ENCODE measurements at regions not wholly inside any gene's neighbourhood (a gene's known extent, or its start where the extent isn't known, plus 50 kb on each side); places are given as distances from the start of the nearest gene placed in this dataset.

DNA sequence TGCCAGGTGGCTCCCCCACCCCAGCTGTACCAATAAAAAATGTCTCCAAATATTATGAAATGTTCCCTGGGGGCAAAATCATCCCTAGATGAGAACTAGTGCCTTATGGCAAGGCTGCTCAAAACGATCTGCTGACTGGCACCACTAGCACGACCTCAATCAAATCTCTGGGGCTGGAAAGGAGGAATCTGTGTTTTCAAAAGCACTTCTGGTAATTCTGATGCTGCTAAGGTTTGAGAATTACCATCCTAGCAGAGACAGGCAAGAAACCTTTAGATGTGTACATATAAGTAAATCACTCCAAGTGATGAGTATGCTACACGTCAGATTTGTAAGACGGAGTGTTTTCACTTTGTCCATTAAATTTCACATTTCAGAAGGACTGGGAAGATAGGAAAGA is 360.1 kb upstream of the THRB start:
- DNase-seq (ENCODE audit: low read depth, low spot score) = no peak
- CTCF ChIA-PET = no interaction called here

DNA sequence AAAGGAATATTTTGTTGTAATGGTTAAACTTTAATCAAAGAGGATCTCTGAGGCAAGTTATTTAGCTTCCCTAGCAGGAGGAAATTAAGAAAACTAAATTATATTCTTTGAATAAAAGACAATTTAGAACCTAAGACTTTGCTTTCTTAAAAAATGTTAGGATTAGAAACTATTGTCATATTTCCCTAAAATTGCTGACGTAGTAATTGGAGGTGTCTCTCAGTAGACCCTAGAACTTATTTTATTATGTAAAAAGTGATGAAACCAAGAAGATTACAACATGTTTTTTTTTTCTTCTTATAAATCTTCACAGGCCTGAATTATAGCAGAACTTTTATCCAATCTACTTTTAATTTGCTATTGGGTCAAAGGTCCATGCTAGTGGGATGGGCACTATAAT is 363.3 kb upstream of the THRB start:
- DNase-seq (ENCODE audit: low read depth, low spot score) = no peak
- no peak overlapping the region for H3K4me3 ChIP-seq (ENCODE audit: low read depth, low read length)
- TF ChIP-seq, protein P1, sequence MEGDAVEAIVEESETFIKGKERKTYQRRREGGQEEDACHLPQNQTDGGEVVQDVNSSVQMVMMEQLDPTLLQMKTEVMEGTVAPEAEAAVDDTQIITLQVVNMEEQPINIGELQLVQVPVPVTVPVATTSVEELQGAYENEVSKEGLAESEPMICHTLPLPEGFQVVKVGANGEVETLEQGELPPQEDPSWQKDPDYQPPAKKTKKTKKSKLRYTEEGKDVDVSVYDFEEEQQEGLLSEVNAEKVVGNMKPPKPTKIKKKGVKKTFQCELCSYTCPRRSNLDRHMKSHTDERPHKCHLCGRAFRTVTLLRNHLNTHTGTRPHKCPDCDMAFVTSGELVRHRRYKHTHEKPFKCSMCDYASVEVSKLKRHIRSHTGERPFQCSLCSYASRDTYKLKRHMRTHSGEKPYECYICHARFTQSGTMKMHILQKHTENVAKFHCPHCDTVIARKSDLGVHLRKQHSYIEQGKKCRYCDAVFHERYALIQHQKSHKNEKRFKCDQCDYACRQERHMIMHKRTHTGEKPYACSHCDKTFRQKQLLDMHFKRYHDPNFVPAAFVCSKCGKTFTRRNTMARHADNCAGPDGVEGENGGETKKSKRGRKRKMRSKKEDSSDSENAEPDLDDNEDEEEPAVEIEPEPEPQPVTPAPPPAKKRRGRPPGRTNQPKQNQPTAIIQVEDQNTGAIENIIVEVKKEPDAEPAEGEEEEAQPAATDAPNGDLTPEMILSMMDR (IDR thresholded peaks at IDR 0.05; ENCODE audit: insufficient read depth, low read length, missing control alignments) = no peak
- ChIA-PET CTCF (no interaction called here), POLR2A (no interaction called here)

More for the DNA sequence above, 360.1 kb upstream of the THRB start:
- no peak overlapping the region for H3K4me3 ChIP-seq (ENCODE audit: low read depth, low read length)
- POLR2A ChIA-PET = no interaction called here
- TF ChIP-seq, protein P1 (IDR thresholded peaks at IDR 0.05; ENCODE audit: insufficient read depth, low read length, missing control alignments) = no peak

DNA sequence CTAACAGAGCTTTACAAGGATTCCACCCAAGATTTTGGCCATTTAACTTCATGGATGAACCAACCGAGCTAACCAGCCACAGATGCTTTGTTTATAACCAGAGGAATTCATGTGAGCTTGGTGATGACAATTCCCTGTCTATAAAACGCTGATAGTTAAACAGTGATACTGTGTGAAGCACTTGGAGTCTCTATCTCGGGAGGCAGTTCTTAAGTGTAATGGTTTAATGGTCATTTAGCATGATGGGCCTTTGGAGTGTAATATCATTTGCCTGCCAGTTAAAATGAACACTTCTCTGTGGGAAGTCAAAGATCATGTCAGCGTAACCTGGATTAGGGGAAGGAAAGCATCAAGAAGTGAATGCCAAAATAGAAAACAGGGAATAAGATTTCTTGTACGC is 368.6 kb upstream of the THRB start:
- ChIA-PET POLR2A (no interaction called here), CTCF (no interaction called here)
- H3K4me3 ChIP-seq (ENCODE audit: low read depth, low read length) = no peak overlapping the region
- TF ChIP-seq, protein P1 (IDR thresholded peaks at IDR 0.05; ENCODE audit: insufficient read depth, low read length, missing control alignments) = no peak
- no peak for DNase-seq (ENCODE audit: low read depth, low spot score)

DNA sequence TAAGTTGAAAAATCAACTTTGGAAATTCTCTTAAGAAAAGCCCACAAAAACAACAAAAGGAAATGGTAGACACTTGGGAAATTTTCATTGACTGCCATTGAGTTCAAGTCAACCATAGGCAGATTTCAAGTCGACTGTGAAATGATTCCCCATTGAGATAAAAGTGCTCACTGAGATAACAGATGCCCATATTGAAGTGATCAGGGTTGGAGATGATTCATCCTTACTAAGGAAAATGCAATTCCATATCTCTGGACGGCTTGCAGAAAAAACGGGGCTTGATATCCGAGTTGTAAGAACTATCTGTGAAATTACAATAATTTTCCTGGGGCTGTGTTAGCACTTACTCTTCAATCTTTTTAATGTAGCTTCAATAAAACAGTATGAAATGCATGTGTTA is 373.1 kb upstream of the THRB start:
- DNase-seq (ENCODE audit: low read depth, low spot score) = no peak
- ChIA-PET POLR2A (no interaction called here), CTCF (no interaction called here)
- TF ChIP-seq, protein P1 (IDR thresholded peaks at IDR 0.05; ENCODE audit: insufficient read depth, low read length, missing control alignments) = no peak
- H3K4me3 ChIP-seq (ENCODE audit: low read depth, low read length) = no peak overlapping the region

DNA sequence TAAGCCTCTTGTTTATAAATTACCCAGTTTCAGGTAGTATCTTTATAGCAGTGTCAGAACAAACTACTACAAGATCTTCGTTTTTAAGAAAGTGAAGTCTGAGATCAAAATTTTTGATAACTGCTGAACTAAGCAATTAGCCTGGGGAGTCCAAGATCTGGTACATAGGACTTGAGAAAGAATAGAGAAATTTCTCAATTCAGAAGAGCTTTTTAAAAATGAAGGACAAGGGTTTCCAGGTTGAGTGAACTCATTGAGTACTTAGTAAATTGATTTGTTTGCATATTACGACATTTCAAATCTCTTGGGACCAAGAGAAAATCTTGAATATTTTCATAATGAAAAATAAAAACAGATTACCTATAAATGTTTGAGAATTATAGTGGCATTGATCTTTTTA is 386.6 kb upstream of the THRB start:
- H3K4me3 ChIP-seq (ENCODE audit: low read depth, low read length) = no peak overlapping the region
- DNase-seq (ENCODE audit: low read depth, low spot score) = no peak
- ChIA-PET CTCF (no interaction called here), POLR2A (no interaction called here)
- TF ChIP-seq, protein P1 (IDR thresholded peaks at IDR 0.05; ENCODE audit: insufficient read depth, low read length, missing control alignments) = no peak

DNA sequence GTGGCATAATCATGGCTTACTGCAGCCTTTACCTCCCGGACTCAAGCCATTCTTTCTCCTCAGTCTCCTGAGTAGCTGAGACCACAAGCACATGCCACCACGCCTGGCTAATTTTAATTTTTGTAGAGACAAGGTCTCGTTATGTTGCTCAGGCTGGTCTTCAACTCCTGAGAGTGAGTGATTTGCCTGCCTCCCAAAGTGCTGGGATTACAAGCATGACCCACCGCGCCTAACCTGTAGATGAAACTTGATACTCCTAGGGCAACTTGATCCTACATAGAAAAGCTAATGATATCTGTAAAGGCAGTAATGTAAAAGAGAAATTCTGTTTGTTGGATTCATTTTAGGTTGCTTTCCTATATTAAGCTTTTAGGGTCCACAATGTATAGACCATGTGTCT is 391.9 kb upstream of the THRB start:
- TF ChIP-seq, protein P1 (IDR thresholded peaks at IDR 0.05; ENCODE audit: insufficient read depth, low read length, missing control alignments) = no peak
- no peak for DNase-seq (ENCODE audit: low read depth, low spot score)
- no peak overlapping the region for H3K4me3 ChIP-seq (ENCODE audit: low read depth, low read length)
- ChIA-PET POLR2A (no interaction called here), CTCF (no interaction called here)

Data from AG04449 (cell line).